Caco-2 (cell line): ENCODE measurements at regions not wholly inside any gene's neighbourhood (a gene's known extent, or its start where the extent isn't known, plus 50 kb on each side); places are given as distances from the start of the nearest gene placed in this dataset.

Experiments
- BruUV-seq: library from RNA; stranded (reverse); fragments of 400-500 nt; replicated peaks from 2 replicates; lab custom pipeline; 2021; lab: Mats Ljungman, UMichigan
- CTCF ChIA-PET: fragments of 300-600 bp; sonication (Branson Sonifier 250); formaldehyde crosslinking; loops from one replicate; lab custom pipeline; 2022; ENCODE audit warnings: antibody characterized with exemption; lab: Charles Lee
- POLR2A ChIA-PET: fragments of 300-600 bp; sonication (Branson Sonifier 250); formaldehyde crosslinking; loops from one replicate; lab custom pipeline; 2022; ENCODE audit warnings: antibody characterized with exemption; lab: Charles Lee
- DNase-seq, 2 experiments: peaks; one replicate each; pipeline versions ENCODE4 v3.0.0 to v3.0.0-alpha.2; 2020 to 2022
- H3K27me3 ChIP-seq: replicated peaks from 2 replicates; pipeline ENCODE4 v1.6.0; 2011; ENCODE audit warnings: low read length; ENCODE audit not compliant: control insufficient read depth, insufficient read depth
- H3K36me3 ChIP-seq: 2 replicates; pipeline ENCODE4 v1.5.1; 2011; ENCODE audit warnings: low read length; ENCODE audit not compliant: control insufficient read depth, insufficient read depth
- H3K4me1 ChIP-seq: fragments of 250-450 bp; sonication (Bioruptor Pico); 2 replicates; pipeline ENCODE4 v1.5.1; 2020; ENCODE audit warnings: mild to moderate bottlenecking
- H3K4me3 ChIP-seq: 2 replicates; pipeline ENCODE4 v1.5.1; 2011; ENCODE audit warnings: low read depth, mild to moderate bottlenecking, control low read depth, low read length
- H3K9me3 ChIP-seq: fragments of 250-450 bp; sonication (Bioruptor Pico); 2 replicates; pipeline ENCODE4 v1.5.1; 2020; ENCODE audit warnings: mild to moderate bottlenecking, moderate library complexity
- H3K27ac Mint-ChIP-seq: one replicate; pipeline ENCODE4 v1.8.0; 2022; ENCODE audit warnings: mixed read lengths; ENCODE audit not compliant: unreplicated experiment
- H3K27me3 Mint-ChIP-seq: one replicate; pipeline ENCODE4 v1.8.0; 2022; ENCODE audit warnings: mixed read lengths; ENCODE audit not compliant: insufficient read depth, unreplicated experiment
- H3K36me3 Mint-ChIP-seq: one replicate; pipeline ENCODE4 v1.8.0; 2022; ENCODE audit warnings: mild to moderate bottlenecking, mixed read lengths; ENCODE audit not compliant: insufficient read depth, unreplicated experiment
- H3K4me1 Mint-ChIP-seq: one replicate; pipeline ENCODE4 v1.8.0; 2022; ENCODE audit warnings: low read depth, mixed read lengths; ENCODE audit not compliant: unreplicated experiment
- H3K4me3 Mint-ChIP-seq: one replicate; pipeline ENCODE4 v1.8.0; 2022; ENCODE audit warnings: mild to moderate bottlenecking, moderate library complexity, mixed read lengths; ENCODE audit not compliant: unreplicated experiment
- H3K9me3 Mint-ChIP-seq: one replicate; pipeline ENCODE4 v1.8.0; 2022; ENCODE audit warnings: mixed read lengths; ENCODE audit not compliant: unreplicated experiment
- intact Hi-C: fragments of 100-400 bp; cut with micrococcal nuclease; formaldehyde crosslinking; loops from one replicate; pipeline ENCODE4 v1.10.0; 2022; ENCODE audit not compliant: unreplicated experiment
- TF ChIP-seq, protein P1 (sequence below), 2 experiments: fragments of 200-600 bp in 1 of 2; IDR thresholded peaks; 1 replicate in 1 of 2; 2 replicates in 1 of 2; pipeline versions ENCODE4 v1.5.1 to v1.8.0; 2011 to 2022; ENCODE audit warnings: antibody characterized with exemption in 1 of 2, control low read depth in 1 of 2, inconsistent platforms in 1 of 2, low read depth in 1 of 2, low read length in 1 of 2, mild to moderate bottlenecking in 1 of 2, moderate library complexity in 1 of 2; ENCODE audit not compliant: insufficient read depth in 1 of 2, severe bottlenecking in 1 of 2, unreplicated experiment in 1 of 2

- H3K9me3 ChIP-seq = no peaks in the 10 kb centered on the region
- peaks cover 27% of the 10 kb centered on the region for H3K4me1 ChIP-seq
- BruUV-seq = no TSS peak
- Mint-ChIP-seq H3K9me3 (no peaks in the 10 kb centered on the region), H3K4me1 (peaks cover 14% of the 10 kb centered on the region), H3K36me3 (no peaks in the 10 kb centered on the region), H3K27ac (no peak overlapping the region), H3K4me3 (no peak overlapping the region), H3K27me3 (no peaks in the 10 kb centered on the region)
- ChIA-PET POLR2A (no interaction called here), CTCF (no interaction called here)
- H3K4me3 ChIP-seq = no peak overlapping the region
- no peak for DNase-seq
- H3K36me3 ChIP-seq = no peaks in the 10 kb centered on the region
- intact Hi-C loops = no loop called here
- TF ChIP-seq, protein P1, sequence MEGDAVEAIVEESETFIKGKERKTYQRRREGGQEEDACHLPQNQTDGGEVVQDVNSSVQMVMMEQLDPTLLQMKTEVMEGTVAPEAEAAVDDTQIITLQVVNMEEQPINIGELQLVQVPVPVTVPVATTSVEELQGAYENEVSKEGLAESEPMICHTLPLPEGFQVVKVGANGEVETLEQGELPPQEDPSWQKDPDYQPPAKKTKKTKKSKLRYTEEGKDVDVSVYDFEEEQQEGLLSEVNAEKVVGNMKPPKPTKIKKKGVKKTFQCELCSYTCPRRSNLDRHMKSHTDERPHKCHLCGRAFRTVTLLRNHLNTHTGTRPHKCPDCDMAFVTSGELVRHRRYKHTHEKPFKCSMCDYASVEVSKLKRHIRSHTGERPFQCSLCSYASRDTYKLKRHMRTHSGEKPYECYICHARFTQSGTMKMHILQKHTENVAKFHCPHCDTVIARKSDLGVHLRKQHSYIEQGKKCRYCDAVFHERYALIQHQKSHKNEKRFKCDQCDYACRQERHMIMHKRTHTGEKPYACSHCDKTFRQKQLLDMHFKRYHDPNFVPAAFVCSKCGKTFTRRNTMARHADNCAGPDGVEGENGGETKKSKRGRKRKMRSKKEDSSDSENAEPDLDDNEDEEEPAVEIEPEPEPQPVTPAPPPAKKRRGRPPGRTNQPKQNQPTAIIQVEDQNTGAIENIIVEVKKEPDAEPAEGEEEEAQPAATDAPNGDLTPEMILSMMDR (IDR thresholded peaks at IDR 0.05; ENCODE audit: insufficient read depth in 1 of 2, low read depth in 1 of 2, low read length in 1 of 2, severe bottlenecking in 1 of 2, unreplicated experiment in 1 of 2) = no peak
- H3K27me3 ChIP-seq = no peaks in the 10 kb centered on the region; the same call in 1 of the 2 replicates
Measured at GRCh38 chr2:145757503-145758246, 1237.8 kb upstream of the ZEB2 start.

- TF ChIP-seq, protein P1 (IDR thresholded peaks at IDR 0.05; ENCODE audit: insufficient read depth in 1 of 2, low read depth in 1 of 2, low read length in 1 of 2, severe bottlenecking in 1 of 2, unreplicated experiment in 1 of 2) = no peak
- peak overlapping the region; percentile 42 for H3K27ac Mint-ChIP-seq
- Histone ChIP-seq H3K27me3 (no peaks in the 10 kb centered on the region; the same call in 1 of the 2 replicates), H3K36me3 (no peaks in the 10 kb centered on the region), H3K9me3 (no peaks in the 10 kb centered on the region), H3K4me3 (no peak overlapping the region), H3K4me1 (peaks cover 22% of the 10 kb centered on the region)
- peaks cover 14% of the 10 kb centered on the region for H3K4me1 Mint-ChIP-seq
- no peak overlapping the region for H3K4me3 Mint-ChIP-seq
- BruUV-seq = no TSS peak
- H3K36me3 Mint-ChIP-seq = no peaks in the 10 kb centered on the region
- intact Hi-C loops = no loop called here
- H3K27me3 Mint-ChIP-seq = no peaks in the 10 kb centered on the region
- DNase-seq = peak in 1 of 2 experiments; percentile 10
- CTCF ChIA-PET = interaction anchor here (0.6 kb wide), 2 partner anchors 906 to 1128 kb away, joined by 3 read pairs; no protein-coding TSS in a partner anchor
- POLR2A ChIA-PET = no interaction called here
- no peaks in the 10 kb centered on the region for H3K9me3 Mint-ChIP-seq
Measured at GRCh38 chr2:145755019-145755837, 1235.3 kb upstream of the ZEB2 start.

DNA sequence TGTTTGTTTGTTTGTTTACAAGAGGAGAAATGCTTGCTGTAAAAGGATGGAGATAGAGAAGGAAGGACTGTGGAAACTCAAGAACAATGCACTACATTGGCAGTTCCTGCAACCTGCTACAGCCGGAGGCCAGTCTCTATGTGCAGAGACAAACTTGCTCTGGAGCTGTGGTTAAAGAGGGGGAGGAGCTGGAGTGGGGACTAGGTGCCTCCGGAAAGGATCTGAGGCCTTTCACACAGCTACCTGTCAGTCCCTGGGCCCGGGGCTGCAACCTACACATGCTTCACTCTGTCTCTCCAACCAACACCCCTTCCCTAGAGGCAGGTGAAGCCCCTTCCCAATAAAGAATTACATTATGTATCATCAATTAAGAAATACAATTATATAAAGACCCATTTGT is 1234.0 kb upstream of the ZEB2 start:
- Mint-ChIP-seq H3K27ac (no peak overlapping the region), H3K4me1 (peaks cover 14% of the 10 kb centered on the region), H3K4me3 (no peak overlapping the region), H3K9me3 (no peaks in the 10 kb centered on the region), H3K27me3 (no peaks in the 10 kb centered on the region), H3K36me3 (no peaks in the 10 kb centered on the region)
- ChIA-PET CTCF (no interaction called here), POLR2A (no interaction called here)
- no peak for DNase-seq
- no TSS peak for BruUV-seq
- TF ChIP-seq, protein P1 (IDR thresholded peaks at IDR 0.05; ENCODE audit: insufficient read depth in 1 of 2, low read depth in 1 of 2, low read length in 1 of 2, severe bottlenecking in 1 of 2, unreplicated experiment in 1 of 2) = no peak
- Histone ChIP-seq H3K4me3 (no peak overlapping the region), H3K36me3 (no peaks in the 10 kb centered on the region), H3K27me3 (no peaks in the 10 kb centered on the region; the same call in 1 of the 2 replicates), H3K4me1 (peaks cover 15% of the 10 kb centered on the region), H3K9me3 (no peaks in the 10 kb centered on the region)
- intact Hi-C loops = no loop called here
